CD1c-positive myeloid dendritic cell (primary cell): ENCODE measurements at regions not wholly inside any gene's neighbourhood (a gene's known extent, or its start where the extent isn't known, plus 50 kb on each side); places are given as distances from the start of the nearest gene placed in this dataset.

Source experiments
- DNase-seq: peaks from one replicate; pipeline ENCODE4 v3.0.0-alpha.2; 2016; ENCODE audit errors: extremely low spot score

DNA sequence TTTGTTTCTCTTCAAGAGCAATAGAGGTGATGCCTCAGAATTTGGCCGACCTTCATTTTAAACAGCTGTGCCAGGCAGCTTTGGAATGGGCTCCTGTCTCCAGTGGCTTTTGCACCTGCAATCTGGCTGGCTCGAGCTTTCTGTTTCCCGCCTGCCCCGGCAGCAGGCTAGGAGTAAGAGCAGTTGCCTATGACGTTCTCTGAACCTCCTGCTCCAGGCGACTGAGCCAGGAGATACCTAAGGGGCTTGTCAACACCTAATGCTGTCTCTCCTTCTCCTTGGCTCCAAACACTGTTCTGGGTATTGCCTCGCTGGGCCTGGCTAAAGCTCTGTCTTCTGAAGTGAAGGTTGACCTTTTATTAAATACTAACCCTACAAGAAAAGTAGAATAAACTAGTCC, 229.9 kb downstream of the LRRN1 start:
- no peak for DNase-seq

- no peak for DNase-seq
Measured at GRCh38 chr3:4030624-4031023, 231.4 kb downstream of the LRRN1 start.

DNA sequence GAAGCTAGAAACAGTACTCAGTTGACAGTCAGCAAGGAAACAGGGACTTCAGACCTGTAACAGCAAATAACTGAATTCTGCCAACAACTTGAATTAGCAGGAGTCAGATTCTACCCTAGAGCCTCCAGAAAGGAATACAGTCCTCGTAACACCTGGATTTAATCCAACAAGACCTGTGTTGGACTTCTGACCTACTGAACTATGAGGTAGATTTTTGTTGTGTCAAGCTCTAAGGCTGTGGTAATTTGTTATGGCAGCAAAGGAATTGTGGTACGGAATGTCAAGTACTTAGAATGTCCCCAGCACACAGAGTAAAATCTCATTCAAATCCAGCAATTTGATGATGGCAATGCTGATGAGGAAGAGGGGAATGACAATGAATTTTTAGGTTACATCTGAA, 234.1 kb downstream of the LRRN1 start:
- no peak for DNase-seq

- no peak for DNase-seq
Measured at GRCh38 chr3:4036046-4036445, 236.8 kb downstream of the LRRN1 start.

DNA sequence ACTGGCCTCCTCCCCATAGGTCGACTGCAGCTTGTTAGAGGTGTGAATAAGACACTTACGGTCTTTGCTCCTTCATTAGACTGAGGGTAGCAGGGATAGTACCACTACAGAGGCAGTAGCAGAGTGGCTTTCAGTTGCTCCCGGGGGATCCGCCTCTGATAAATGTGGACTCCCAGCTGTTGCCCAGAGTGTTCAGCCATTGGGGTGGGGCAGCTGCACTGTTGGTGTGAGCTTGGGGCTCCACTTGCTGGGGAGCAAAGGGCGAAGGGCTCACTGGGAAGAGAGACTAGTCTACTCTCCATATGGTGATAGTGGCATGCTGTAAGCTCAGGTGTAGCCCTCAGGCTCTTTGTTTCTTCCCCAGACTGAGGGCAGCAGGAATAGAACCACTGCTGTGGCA, 239.1 kb downstream of the LRRN1 start:
- no peak for DNase-seq

DNA sequence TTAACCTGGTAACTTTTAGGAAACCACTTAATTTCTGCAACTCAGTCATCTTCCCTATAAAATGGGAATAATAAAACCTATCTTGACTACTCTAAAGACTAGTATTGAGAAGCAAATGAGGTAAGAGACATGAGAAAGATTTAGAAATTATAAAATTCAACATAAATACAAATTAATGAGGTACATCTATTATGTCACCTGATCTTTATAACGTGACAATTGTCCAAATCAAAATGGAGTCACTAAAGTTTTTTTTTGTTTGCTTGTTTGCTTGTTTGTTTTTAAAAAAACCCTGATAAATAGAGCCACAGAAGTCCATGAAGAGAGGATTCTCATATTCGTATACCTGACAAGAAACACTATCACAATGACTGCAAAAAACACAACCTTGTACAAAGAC, 242.8 kb downstream of the LRRN1 start:
- no peak for DNase-seq

GRCh38 chr3:4042869-4043268, 243.6 kb downstream of the LRRN1 start:
- no peak for DNase-seq

- DNase-seq: no peak
Measured at GRCh38 chr3:4043867-4044575, 244.8 kb downstream of the LRRN1 start.

GRCh38 chr3:4044619-4045018, 245.4 kb downstream of the LRRN1 start:
- DNase-seq: no peak

- DNase-seq: no peak
Measured at GRCh38 chr3:4045756-4046155, 246.5 kb downstream of the LRRN1 start.

- no peak for DNase-seq
Measured at GRCh38 chr3:4047366-4047765, 248.1 kb downstream of the LRRN1 start.

DNA sequence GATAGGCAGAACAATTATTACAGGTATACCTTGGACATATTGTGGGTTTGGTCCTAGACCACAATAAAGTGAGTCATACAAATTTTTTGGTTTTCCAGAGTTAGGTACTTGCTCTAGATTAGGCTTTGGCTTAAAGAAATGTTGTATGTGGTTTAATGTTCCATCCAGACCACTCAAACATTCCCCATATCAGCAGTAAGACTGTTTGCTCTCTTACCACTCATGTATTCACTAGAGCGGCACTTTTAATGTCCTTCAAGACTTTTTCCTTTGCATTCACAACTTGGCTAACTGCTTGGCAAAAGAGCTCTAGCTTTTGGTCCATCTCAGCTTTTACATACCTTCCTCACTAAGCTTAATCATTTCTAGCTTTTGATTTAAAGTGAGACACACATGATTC, 250.5 kb upstream of the SETMAR start:
- DNase-seq: no peak

DNA sequence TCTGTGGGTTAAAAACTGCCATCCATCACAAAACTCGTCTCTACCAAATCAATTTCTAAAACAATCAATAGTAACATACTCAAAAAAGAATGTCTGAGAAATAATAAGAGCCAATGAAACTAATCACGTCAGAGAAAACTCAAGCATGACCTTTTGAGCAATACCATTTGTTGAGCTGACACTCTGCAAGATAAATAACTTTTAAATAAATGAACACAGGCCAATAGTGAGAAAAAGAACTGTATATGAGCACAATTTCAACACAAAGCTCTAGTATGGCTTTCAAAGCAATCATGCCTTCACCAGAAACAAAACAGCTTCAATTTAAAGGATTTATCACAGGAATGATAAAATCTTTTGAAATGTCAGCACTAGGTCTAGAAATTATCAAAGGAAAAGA, 249.2 kb upstream of the SETMAR start:
- DNase-seq: no peak

- no peak for DNase-seq
Measured at GRCh38 chr3:4060064-4060463, 243.1 kb upstream of the SETMAR start.

- no peak for DNase-seq
Measured at GRCh38 chr3:4060603-4061002, 242.6 kb upstream of the SETMAR start.

- peak; percentile 17 for DNase-seq
Measured at GRCh38 chr3:4061195-4061594, 242.0 kb upstream of the SETMAR start.

- no peak for DNase-seq
Measured at GRCh38 chr3:4061783-4062360, 241.3 kb upstream of the SETMAR start.

GRCh38 chr3:4062621-4063020, 240.5 kb upstream of the SETMAR start:
- no peak for DNase-seq

DNA sequence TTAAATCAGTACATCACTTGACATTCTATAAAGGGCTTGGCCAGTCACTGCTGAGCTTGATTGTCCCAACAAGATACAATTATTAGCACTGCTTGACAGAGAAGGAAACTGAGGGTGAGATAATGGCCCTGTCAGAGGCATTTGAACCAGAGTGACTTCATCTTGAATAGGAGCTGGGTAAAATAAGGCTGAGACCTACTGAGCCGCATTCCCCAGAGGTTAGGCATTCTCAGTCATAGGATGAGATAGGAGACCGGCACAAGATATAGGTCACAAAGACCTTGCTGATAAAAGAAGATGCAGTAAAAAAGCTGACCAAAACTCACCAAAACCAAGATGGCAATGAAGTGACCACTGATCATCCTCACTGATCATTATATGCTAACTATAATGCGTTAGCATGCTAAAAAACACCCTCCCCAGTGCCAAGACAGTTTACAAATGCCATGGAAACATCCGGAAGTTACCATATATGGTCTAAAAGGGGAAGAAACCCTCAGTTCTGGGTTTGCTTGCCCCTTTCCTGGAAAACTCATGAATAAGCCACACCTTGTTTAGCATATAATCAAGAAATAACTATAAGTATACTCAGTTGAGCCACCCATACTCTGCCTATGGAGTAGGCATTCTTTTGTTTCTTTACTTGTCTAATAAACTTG, 239.1 kb upstream of the SETMAR start:
- DNase-seq: no peak

DNA sequence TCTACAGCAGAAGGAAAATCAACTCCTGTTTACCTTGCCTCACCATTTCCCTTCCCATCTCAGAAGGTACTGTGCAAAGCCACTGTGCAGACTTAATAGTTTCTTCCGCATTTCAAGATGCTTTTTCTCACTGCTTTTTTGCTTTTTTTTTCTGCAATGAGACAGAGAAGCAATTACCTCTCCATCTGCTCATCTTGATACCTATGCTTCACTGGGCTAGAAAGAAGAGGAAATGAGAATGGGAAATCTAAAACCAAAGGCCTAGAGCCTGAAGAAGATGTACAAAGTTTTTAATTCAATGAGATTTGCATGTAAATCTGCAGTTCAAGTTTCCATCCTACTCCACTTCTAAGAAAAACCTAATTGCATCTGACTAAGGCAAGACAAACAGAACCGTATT, 238.1 kb upstream of the SETMAR start:
- no peak for DNase-seq

- no peak for DNase-seq
Measured at GRCh38 chr3:4065554-4065953, 237.6 kb upstream of the SETMAR start.

GRCh38 chr3:4067893-4068292, 235.3 kb upstream of the SETMAR start:
- no peak for DNase-seq

DNA sequence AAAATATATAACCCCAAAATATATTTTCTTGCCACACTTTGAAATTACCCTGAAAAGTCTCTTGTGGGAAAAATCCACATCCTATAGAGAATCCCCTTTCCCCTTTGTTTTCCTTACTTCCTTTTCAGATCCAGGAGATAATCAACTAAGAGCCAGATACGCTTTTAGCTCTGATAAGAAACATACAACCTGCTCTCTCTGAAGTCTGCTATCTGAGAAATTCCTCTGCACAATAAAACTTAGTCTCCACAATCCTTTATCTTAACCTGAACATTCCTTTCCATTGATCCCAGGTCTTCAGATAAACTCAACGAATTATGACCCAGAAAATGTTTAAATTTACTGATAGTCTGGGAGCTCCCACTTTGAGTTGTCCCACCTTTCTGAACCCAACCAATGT, 233.4 kb upstream of the SETMAR start:
- DNase-seq: no peak
